GM12872 (cell line): ENCODE measurements at regions not wholly inside any gene's neighbourhood (a gene's known extent, or its start where the extent isn't known, plus 50 kb on each side); places are given as distances from the start of the nearest gene placed in this dataset.

ENCODE experiments used
- TF ChIP-seq, protein P1 (sequence below): IDR thresholded peaks from 3 replicates; pipeline ENCODE4 v1.5.1; 2011; ENCODE audit warnings: low read depth, mild to moderate bottlenecking, low read length, moderate library complexity; ENCODE audit not compliant: insufficient read depth

DNA sequence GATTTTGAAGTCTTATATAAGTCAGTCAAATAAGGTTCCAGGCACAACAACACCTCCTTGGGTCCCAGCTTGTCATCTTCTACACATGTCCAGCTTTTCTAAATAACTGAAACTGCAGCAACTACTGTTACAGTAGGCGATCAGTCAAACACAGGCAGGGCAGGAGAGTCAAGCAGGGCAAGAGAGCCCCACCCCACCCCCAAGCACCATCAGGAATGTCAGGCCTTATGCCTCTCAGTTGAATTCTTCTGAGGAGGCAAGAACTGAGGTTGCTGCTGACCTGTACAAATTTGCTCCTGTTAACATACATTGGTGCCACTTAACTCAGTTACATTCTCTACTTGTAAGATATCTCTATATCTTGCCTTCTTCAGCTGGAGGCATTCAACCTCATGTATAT is 608.8 kb upstream of the PCDH10 start:
- TF ChIP-seq, protein P1, sequence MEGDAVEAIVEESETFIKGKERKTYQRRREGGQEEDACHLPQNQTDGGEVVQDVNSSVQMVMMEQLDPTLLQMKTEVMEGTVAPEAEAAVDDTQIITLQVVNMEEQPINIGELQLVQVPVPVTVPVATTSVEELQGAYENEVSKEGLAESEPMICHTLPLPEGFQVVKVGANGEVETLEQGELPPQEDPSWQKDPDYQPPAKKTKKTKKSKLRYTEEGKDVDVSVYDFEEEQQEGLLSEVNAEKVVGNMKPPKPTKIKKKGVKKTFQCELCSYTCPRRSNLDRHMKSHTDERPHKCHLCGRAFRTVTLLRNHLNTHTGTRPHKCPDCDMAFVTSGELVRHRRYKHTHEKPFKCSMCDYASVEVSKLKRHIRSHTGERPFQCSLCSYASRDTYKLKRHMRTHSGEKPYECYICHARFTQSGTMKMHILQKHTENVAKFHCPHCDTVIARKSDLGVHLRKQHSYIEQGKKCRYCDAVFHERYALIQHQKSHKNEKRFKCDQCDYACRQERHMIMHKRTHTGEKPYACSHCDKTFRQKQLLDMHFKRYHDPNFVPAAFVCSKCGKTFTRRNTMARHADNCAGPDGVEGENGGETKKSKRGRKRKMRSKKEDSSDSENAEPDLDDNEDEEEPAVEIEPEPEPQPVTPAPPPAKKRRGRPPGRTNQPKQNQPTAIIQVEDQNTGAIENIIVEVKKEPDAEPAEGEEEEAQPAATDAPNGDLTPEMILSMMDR, result no peak

- TF ChIP-seq, protein P1, result no peak
Measured at GRCh38 chr4:132540797-132541196, 608.3 kb upstream of the PCDH10 start.

GRCh38 chr4:132542228-132542627 is 606.9 kb upstream of the PCDH10 start:
- TF ChIP-seq, protein P1, result no peak

DNA sequence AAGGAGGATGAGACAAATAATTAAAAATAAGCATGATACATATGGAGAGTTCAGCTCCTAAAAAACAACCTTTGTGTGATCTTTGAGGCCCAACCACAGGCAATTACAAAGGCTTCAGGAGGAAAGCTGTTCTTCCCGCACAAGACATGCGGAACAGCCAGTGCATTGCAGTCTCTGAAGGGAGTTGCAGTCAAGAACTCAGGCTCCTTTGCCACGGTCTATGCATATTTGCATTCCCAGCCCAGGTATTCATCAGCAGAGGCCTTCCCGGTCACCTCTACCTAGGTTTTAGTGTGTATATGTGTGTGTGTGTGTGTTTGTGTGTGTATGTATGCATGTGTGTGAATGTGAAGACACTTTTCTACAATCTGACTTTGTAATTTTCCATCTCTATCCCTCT is 600.6 kb upstream of the PCDH10 start:
- TF ChIP-seq, protein P1, result no peak

- TF ChIP-seq, protein P1, result no peak
Measured at GRCh38 chr4:132556316-132556715, 592.8 kb upstream of the PCDH10 start.

DNA sequence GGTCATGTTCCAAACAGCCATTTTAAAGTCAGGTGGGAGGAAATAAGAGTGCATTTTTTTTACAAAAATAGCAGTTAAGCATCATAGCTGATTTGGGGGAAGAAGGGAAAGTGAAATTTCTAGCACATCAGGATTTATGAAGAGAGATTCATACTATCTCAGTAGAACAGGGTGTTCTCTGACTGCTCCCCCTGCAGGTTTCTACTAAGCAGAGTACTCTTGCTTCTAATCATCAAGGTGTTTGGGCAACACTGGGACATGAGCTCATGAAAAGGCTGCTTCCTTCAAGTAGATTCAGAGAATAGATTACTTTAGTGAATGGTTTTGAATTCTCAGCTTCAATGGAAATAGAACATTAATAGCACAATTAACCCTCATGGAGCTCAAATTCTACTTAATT is 591.4 kb upstream of the PCDH10 start:
- TF ChIP-seq, protein P1, result 0 out of 3 replicates have a peak, but pooled peaks have one; percentile 7

GRCh38 chr4:132564920-132565319 is 584.2 kb upstream of the PCDH10 start:
- TF ChIP-seq, protein P1, result no peak

- TF ChIP-seq, protein P1, result no peak
Measured at GRCh38 chr4:132565542-132565941, 583.6 kb upstream of the PCDH10 start.
